ENCODE measurements at regions not wholly inside any gene's neighbourhood (a gene's known extent, or its start where the extent isn't known, plus 50 kb on each side); places are given as distances from the start of the nearest gene placed in this dataset.
"Not testable (repeated sequence)": the region's sequence is repeated elsewhere in the genome, so short reads cannot be mapped to it uniquely, and the experiment has no call there.

- no peak overlapping the region for H3K9ac ChIP-seq (ENCODE audit: low read length in 3 of 3)
- no peaks in the 10 kb centered on the region for H3K27me3 ChIP-seq (ENCODE audit: control insufficient read depth, insufficient read depth, low read length)
- intact Hi-C loops (cut with DNase I), result no loop called here
- H3K9me3 ChIP-seq (ENCODE audit: control insufficient read depth in 2 of 3, insufficient read depth in 1 of 3, low read length in 3 of 3), result no peaks in the 10 kb centered on the region
- H3K4me3 ChIP-seq (ENCODE audit: low read length in 3 of 3), result no peak overlapping the region
- no peak for TF ChIP-seq CTCF (IDR thresholded peaks at IDR 0.05; ENCODE audit: borderline replicate concordance, extremely low read depth, insufficient read depth)
- no peak overlapping the region for H3K27ac ChIP-seq (ENCODE audit: low read depth in 2 of 2, low read length in 2 of 2)
- H3K4me1 ChIP-seq (ENCODE audit: control insufficient read depth in 2 of 3, insufficient read depth in 2 of 3, low read depth in 1 of 3, low read length in 3 of 3), result peaks cover 0 to 2% (median 0%) of the 10 kb centered on the region in 3 donors
- no peak for DNase-seq
- H3K36me3 ChIP-seq (ENCODE audit: control insufficient read depth in 2 of 3, insufficient read depth in 3 of 3, low read length in 3 of 3), result no peaks in the 10 kb centered on the region
- no peak for FAIRE-seq
Measured at GRCh38 chr10:22832851-22833250, 95.0 kb upstream of the ARMC3 start.

- no peak for TF ChIP-seq CTCF (IDR thresholded peaks at IDR 0.05; ENCODE audit: borderline replicate concordance, extremely low read depth, insufficient read depth)
- H3K9ac ChIP-seq (ENCODE audit: low read length in 3 of 3), result no peak overlapping the region
- peaks cover 0 to 2% (median 0%) of the 10 kb centered on the region in 3 donors for H3K4me1 ChIP-seq (ENCODE audit: control insufficient read depth in 2 of 3, insufficient read depth in 2 of 3, low read depth in 1 of 3, low read length in 3 of 3)
- H3K36me3 ChIP-seq (ENCODE audit: control insufficient read depth in 2 of 3, insufficient read depth in 3 of 3, low read length in 3 of 3), result no peaks in the 10 kb centered on the region
- DNase-seq (peak in 1 of 5 donors; percentile 24), FAIRE-seq (no peak)
- intact Hi-C loops (cut with DNase I), result no loop called here
- no peak overlapping the region for H3K27ac ChIP-seq (ENCODE audit: low read depth in 2 of 2, low read length in 2 of 2)
- H3K9me3 ChIP-seq (ENCODE audit: control insufficient read depth in 2 of 3, insufficient read depth in 1 of 3, low read length in 3 of 3), result no peaks in the 10 kb centered on the region
- no peaks in the 10 kb centered on the region for H3K27me3 ChIP-seq (ENCODE audit: control insufficient read depth, insufficient read depth, low read length)
- no peak overlapping the region for H3K4me3 ChIP-seq (ENCODE audit: low read length in 3 of 3)
Measured at GRCh38 chr10:22832066-22832602, 95.7 kb upstream of the ARMC3 start.

- intact Hi-C loops (cut with DNase I), result no loop called here
- FAIRE-seq (no peak), DNase-seq (no peak)
- Histone ChIP-seq H3K9ac (ENCODE audit: low read length in 3 of 3) (no peak overlapping the region), H3K27ac (ENCODE audit: low read depth in 2 of 2, low read length in 2 of 2) (no peak overlapping the region), H3K4me1 (ENCODE audit: control insufficient read depth in 2 of 3, insufficient read depth in 2 of 3, low read depth in 1 of 3, low read length in 3 of 3) (peaks cover 0 to 2% (median 0%) of the 10 kb centered on the region in 3 donors), H3K36me3 (ENCODE audit: control insufficient read depth in 2 of 3, insufficient read depth in 3 of 3, low read length in 3 of 3) (no peaks in the 10 kb centered on the region), H3K9me3 (ENCODE audit: control insufficient read depth in 2 of 3, insufficient read depth in 1 of 3, low read length in 3 of 3) (no peaks in the 10 kb centered on the region), H3K4me3 (ENCODE audit: low read length in 3 of 3) (no peak overlapping the region), H3K27me3 (ENCODE audit: control insufficient read depth, insufficient read depth, low read length) (no peaks in the 10 kb centered on the region)
- TF ChIP-seq CTCF (IDR thresholded peaks at IDR 0.05; ENCODE audit: borderline replicate concordance, extremely low read depth, insufficient read depth), result no peak
Measured at GRCh38 chr10:22831586-22831985, 96.3 kb upstream of the ARMC3 start.

- H3K27ac ChIP-seq (ENCODE audit: low read depth in 2 of 2, low read length in 2 of 2); H3K36me3 ChIP-seq (ENCODE audit: control insufficient read depth in 2 of 3, insufficient read depth in 3 of 3, low read length in 3 of 3); H3K4me1 ChIP-seq (ENCODE audit: control insufficient read depth in 2 of 3, insufficient read depth in 2 of 3, low read depth in 1 of 3, low read length in 3 of 3); DNase-seq; FAIRE-seq; H3K9ac ChIP-seq (ENCODE audit: low read length in 3 of 3); intact Hi-C loops (cut with DNase I); H3K4me3 ChIP-seq (ENCODE audit: low read length in 3 of 3); H3K9me3 ChIP-seq (ENCODE audit: control insufficient read depth in 2 of 3, insufficient read depth in 1 of 3, low read length in 3 of 3); H3K27me3 ChIP-seq (ENCODE audit: control insufficient read depth, insufficient read depth, low read length): not testable (repeated sequence)
Measured at GRCh38 chr10:22828712-22829111, 99.1 kb upstream of the ARMC3 start.

All from kidney (tissue), 13 donors.